H9 (cell line): ENCODE measurements at regions not wholly inside any gene's neighbourhood (a gene's known extent, or its start where the extent isn't known, plus 50 kb on each side); places are given as distances from the start of the nearest gene placed in this dataset.

Experiments
- DNase-seq: peaks from one replicate; pipeline ENCODE4 v3.0.0-alpha.2; 2017
- H2AFZ ChIP-seq: one replicate; pipeline ENCODE4 v1.6.1; 2013; ENCODE audit warnings: mild to moderate bottlenecking, low read length, control low read depth, moderate library complexity
- H2AK5ac ChIP-seq: 2 replicates; pipeline ENCODE4 v1.6.1; 2013; ENCODE audit warnings: low read length, control low read depth, mixed read lengths; ENCODE audit not compliant: insufficient read length
- H2BK120ac ChIP-seq: one replicate; pipeline ENCODE4 v1.6.1; 2013; ENCODE audit warnings: low read depth, mild to moderate bottlenecking, low read length, control low read depth, inconsistent platforms; ENCODE audit not compliant: poor library complexity, severe bottlenecking
- H2BK12ac ChIP-seq: 2 replicates; pipeline ENCODE4 v1.6.1; 2013; ENCODE audit warnings: low read length, control low read depth, mixed read lengths, low read depth; ENCODE audit not compliant: insufficient read length
- H2BK15ac ChIP-seq: 2 replicates; pipeline ENCODE4 v1.6.1; 2013; ENCODE audit warnings: low read depth, low read length, control low read depth
- H2BK20ac ChIP-seq: one replicate; pipeline ENCODE4 v1.6.1; 2013; ENCODE audit warnings: low read depth, mild to moderate bottlenecking, low read length, control low read depth, inconsistent platforms; ENCODE audit not compliant: poor library complexity, severe bottlenecking
- H2BK5ac ChIP-seq: 2 replicates; pipeline ENCODE4 v1.6.1; 2013; ENCODE audit warnings: low read length, control low read depth, mixed read lengths; ENCODE audit not compliant: insufficient read length
- H3K14ac ChIP-seq: 2 replicates; pipeline ENCODE4 v1.6.1; 2013; ENCODE audit warnings: low read length, control low read depth; ENCODE audit not compliant: insufficient read depth
- H3K18ac ChIP-seq: 2 replicates; pipeline ENCODE4 v1.6.1; 2013; ENCODE audit warnings: low read depth, mild to moderate bottlenecking, mixed read lengths, low read length, control low read depth; ENCODE audit not compliant: insufficient read length
- H3K23ac ChIP-seq: 2 replicates; pipeline ENCODE4 v1.6.1; 2013; ENCODE audit warnings: low read length, control low read depth, mixed read lengths, low read depth; ENCODE audit not compliant: insufficient read length
- H3K23me2 ChIP-seq: 2 replicates; pipeline ENCODE4 v1.6.1; 2013; ENCODE audit warnings: low read depth, mild to moderate bottlenecking, mixed read lengths, low read length, control low read depth; ENCODE audit not compliant: insufficient read length, poor library complexity, severe bottlenecking
- H3K27ac ChIP-seq: 2 replicates; pipeline ENCODE4 v1.5.1; 2013; ENCODE audit warnings: low read length, control low read depth, mixed read lengths, low read depth; ENCODE audit not compliant: insufficient read length
- H3K27me3 ChIP-seq: 2 replicates; pipeline ENCODE4 v1.6.1; 2013; ENCODE audit warnings: low read length, control low read depth, inconsistent platforms; ENCODE audit not compliant: insufficient read depth
- H3K4ac ChIP-seq: 2 replicates; pipeline ENCODE4 v1.6.1; 2013; ENCODE audit warnings: low read depth, mild to moderate bottlenecking, control low read depth, inconsistent platforms, low read length, moderate library complexity
- H3K4me1 ChIP-seq: 2 replicates; pipeline ENCODE4 v1.6.1; 2013; ENCODE audit warnings: low read length, control low read depth, inconsistent platforms; ENCODE audit not compliant: insufficient read depth
- H3K4me2 ChIP-seq: 2 replicates; pipeline ENCODE4 v1.6.1; 2013; ENCODE audit warnings: low read length, control low read depth, mixed read lengths; ENCODE audit not compliant: insufficient read length, insufficient read depth
- H3K56ac ChIP-seq: 2 replicates; pipeline ENCODE4 v1.6.1; 2013; ENCODE audit warnings: low read depth, mild to moderate bottlenecking, mixed read lengths, low read length, control low read depth; ENCODE audit not compliant: insufficient read length
- H3K79me1 ChIP-seq: 2 replicates; pipeline ENCODE4 v1.6.1; 2013; ENCODE audit warnings: low read depth, mild to moderate bottlenecking, moderate library complexity, low read length, control low read depth, inconsistent platforms; ENCODE audit not compliant: insufficient read depth, poor library complexity, severe bottlenecking
- H3K79me2 ChIP-seq: 2 replicates; pipeline ENCODE4 v1.6.1; 2013; ENCODE audit warnings: low read length, control low read depth, inconsistent platforms; ENCODE audit not compliant: insufficient read depth
- H3K9ac ChIP-seq: 2 replicates; pipeline ENCODE4 v1.6.1; 2013; ENCODE audit warnings: low read length, control low read depth, mixed read lengths; ENCODE audit not compliant: insufficient read length; ENCODE audit errors: extremely low read depth
- H3K9me3 ChIP-seq: one replicate; pipeline ENCODE4 v1.6.1; 2013; ENCODE audit warnings: low read depth, low read length, inconsistent platforms; ENCODE audit not compliant: control insufficient read depth
- H3T11ph ChIP-seq: one replicate; pipeline ENCODE4 v1.6.1; 2013; ENCODE audit warnings: mild to moderate bottlenecking, low read length, control low read depth, inconsistent platforms
- H4K20me1 ChIP-seq: one replicate; pipeline ENCODE4 v1.6.1; 2013; ENCODE audit not compliant: control insufficient read depth, insufficient read length, insufficient read depth
- H4K5ac ChIP-seq: 2 replicates; pipeline ENCODE4 v1.6.1; 2013; ENCODE audit warnings: low read depth, mild to moderate bottlenecking, mixed read lengths, low read length, control low read depth; ENCODE audit not compliant: insufficient read length
- H4K8ac ChIP-seq: replicated peaks from 2 replicates; pipeline ENCODE4 v1.6.1; 2013; ENCODE audit warnings: low read length, control low read depth, mixed read lengths, low read depth; ENCODE audit not compliant: insufficient read length
- H4K91ac ChIP-seq: 2 replicates; pipeline ENCODE4 v1.6.1; 2013; ENCODE audit warnings: low read depth, mild to moderate bottlenecking, moderate library complexity, mixed read lengths, low read length, control low read depth; ENCODE audit not compliant: insufficient read length
- H3K27ac Mint-ChIP-seq, 3 experiments: 2 replicates in 2 of 3; 3 replicates in 1 of 3; pipeline ENCODE4 v1.8.0; 2020 to 2021; ENCODE audit warnings: mixed read lengths in 3 of 3, mild to moderate bottlenecking in 1 of 3, moderate library complexity in 1 of 3
- H3K27me3 Mint-ChIP-seq: 2 replicates; pipeline ENCODE4 v1.8.0; 2021; ENCODE audit warnings: low read depth, mild to moderate bottlenecking, moderate library complexity, mixed read lengths
- H3K36me3 Mint-ChIP-seq, 3 experiments: 2 replicates in 2 of 3; 3 replicates in 1 of 3; pipeline ENCODE4 v1.8.0; 2020 to 2021; ENCODE audit warnings: low read depth in 3 of 3, mixed read lengths in 3 of 3; ENCODE audit not compliant: insufficient read depth in 1 of 3
- H3K4me1 Mint-ChIP-seq, 2 experiments: 2 replicates each; pipeline ENCODE4 v1.8.0; 2020; ENCODE audit warnings: mixed read lengths in 2 of 2
- H3K4me3 Mint-ChIP-seq, 2 experiments: 2 replicates in 1 of 2; 3 replicates in 1 of 2; pipeline ENCODE4 v1.8.0; 2020 to 2021; ENCODE audit warnings: mild to moderate bottlenecking in 2 of 2, mixed read lengths in 2 of 2, moderate library complexity in 1 of 2
- H3K9me3 Mint-ChIP-seq, 2 experiments: 2 replicates in 1 of 2; 3 replicates in 1 of 2; pipeline ENCODE4 v1.8.0; 2020; ENCODE audit warnings: mild to moderate bottlenecking in 2 of 2, mixed read lengths in 2 of 2, moderate library complexity in 1 of 2
- WGBS: extraction: QIAGEN DNeasy Blood & Tissue Kit; methylation state at CpG from one replicate; pipeline ENCODE4 v1.1.7; 2013; ENCODE audit warnings: missing lambda C conversion rate, low lambda C conversion rate, mixed read lengths; ENCODE audit not compliant: insufficient read length; ENCODE audit errors: extremely low coverage; 5-methylcytosine and 5-hydroxymethylcytosine counted together
- TF ChIP-seq, protein P1 (sequence below): fragments of 200-600 bp; sonication (generic); conservative IDR thresholded peaks from 3 replicates; pipeline ENCODE4 v1.8.0; 2021; ENCODE audit warnings: antibody characterized with exemption, mild to moderate bottlenecking

DNA sequence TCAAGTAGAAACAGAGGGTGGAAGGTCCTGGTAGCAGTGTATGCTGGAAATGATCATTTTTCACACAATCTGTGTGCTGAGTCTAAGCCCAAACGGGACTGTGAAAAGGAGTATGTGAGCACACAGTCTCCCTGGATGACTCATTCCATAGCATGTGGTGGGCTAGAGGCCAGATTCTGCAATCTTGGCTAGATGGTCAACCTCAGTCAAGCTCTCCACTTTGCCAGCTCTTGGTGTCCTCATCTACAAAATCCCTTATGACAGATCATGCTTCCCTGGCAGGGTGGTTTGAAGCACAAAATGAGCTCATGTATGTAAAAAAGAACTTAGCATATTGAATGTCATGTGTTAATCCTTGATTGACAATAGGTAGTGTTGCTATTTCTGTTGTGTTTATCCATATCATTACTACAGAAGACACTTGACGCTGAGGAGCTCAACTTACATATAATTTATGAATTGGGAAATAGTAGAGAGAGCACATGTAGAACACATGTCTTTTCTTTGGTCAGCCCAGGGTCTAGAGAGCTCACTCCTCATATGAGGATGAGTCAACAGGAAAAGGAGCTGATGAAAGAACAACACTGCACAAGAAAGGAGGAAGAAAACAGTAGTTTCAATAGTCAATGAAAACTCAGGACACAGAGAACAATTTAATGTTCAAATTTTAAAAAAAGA is 517.5 kb downstream of the BCL11B start:
- DNase-seq, result no peak
- Histone ChIP-seq H2BK15ac (no peak overlapping the region), H2AK5ac (no peak overlapping the region), H3K27ac (no peak overlapping the region), H3K4ac (no peak overlapping the region), H3K23me2 (no peaks in the 10 kb centered on the region), H2BK20ac (no peak overlapping the region), H3K23ac (no peak overlapping the region), H2BK12ac (no peak overlapping the region), H3T11ph (no peak overlapping the region), H3K79me2 (no peaks in the 10 kb centered on the region), H3K14ac (no peak overlapping the region), H2BK120ac (no peak overlapping the region), H4K8ac (no peak overlapping the region), H3K9me3 (no peaks in the 10 kb centered on the region), H3K4me1 (peaks cover 4% of the 10 kb centered on the region; the same call in 1 of the 2 replicates), H4K20me1 (no peaks in the 10 kb centered on the region), H3K18ac (no peak overlapping the region), H3K9ac (no peak overlapping the region), H2BK5ac (no peak overlapping the region), H4K5ac (no peak overlapping the region), H3K56ac (no peak overlapping the region), H2AFZ (no peak overlapping the region), H3K27me3 (no peaks in the 10 kb centered on the region; the same call in 1 of the 2 replicates), H3K79me1 (no peaks in the 10 kb centered on the region), H3K4me2 (no peak overlapping the region), H4K91ac (no peak overlapping the region)
- WGBS, result no CpG with 5 or more reads among the region's 2 CpGs
- Mint-ChIP-seq H3K9me3 (peaks cover 8 to 12% of the 10 kb centered on the region in 2 experiments; a peak in 4 of 5 replicates), H3K4me1 (peaks cover 12% of the 10 kb centered on the region in 2 experiments), H3K36me3 (peaks cover 0 to 11% (median 0%) of the 10 kb centered on the region in 3 experiments; a peak in 3 of 7 replicates), H3K27ac (no peak overlapping the region), H3K27me3 (peaks cover 1% of the 10 kb centered on the region; the same call in 1 of the 2 replicates), H3K4me3 (no peak overlapping the region)
- TF ChIP-seq, protein P1, sequence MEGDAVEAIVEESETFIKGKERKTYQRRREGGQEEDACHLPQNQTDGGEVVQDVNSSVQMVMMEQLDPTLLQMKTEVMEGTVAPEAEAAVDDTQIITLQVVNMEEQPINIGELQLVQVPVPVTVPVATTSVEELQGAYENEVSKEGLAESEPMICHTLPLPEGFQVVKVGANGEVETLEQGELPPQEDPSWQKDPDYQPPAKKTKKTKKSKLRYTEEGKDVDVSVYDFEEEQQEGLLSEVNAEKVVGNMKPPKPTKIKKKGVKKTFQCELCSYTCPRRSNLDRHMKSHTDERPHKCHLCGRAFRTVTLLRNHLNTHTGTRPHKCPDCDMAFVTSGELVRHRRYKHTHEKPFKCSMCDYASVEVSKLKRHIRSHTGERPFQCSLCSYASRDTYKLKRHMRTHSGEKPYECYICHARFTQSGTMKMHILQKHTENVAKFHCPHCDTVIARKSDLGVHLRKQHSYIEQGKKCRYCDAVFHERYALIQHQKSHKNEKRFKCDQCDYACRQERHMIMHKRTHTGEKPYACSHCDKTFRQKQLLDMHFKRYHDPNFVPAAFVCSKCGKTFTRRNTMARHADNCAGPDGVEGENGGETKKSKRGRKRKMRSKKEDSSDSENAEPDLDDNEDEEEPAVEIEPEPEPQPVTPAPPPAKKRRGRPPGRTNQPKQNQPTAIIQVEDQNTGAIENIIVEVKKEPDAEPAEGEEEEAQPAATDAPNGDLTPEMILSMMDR, result no peak
